HG02623 (cell line): ENCODE measurements at regions not wholly inside any gene's neighbourhood (a gene's known extent, or its start where the extent isn't known, plus 50 kb on each side); places are given as distances from the start of the nearest gene placed in this dataset.
"Not testable (repeated sequence)": the region's sequence is repeated elsewhere in the genome, so short reads cannot be mapped to it uniquely, and the experiment has no call there.

Source experiments
- ATAC-seq: cut with Tn5 transposase; IDR thresholded peaks from one replicate; pipeline ENCODE4 v1.9.1; 2021; ENCODE audit warnings: moderate library complexity; ENCODE audit not compliant: unreplicated experiment

DNA sequence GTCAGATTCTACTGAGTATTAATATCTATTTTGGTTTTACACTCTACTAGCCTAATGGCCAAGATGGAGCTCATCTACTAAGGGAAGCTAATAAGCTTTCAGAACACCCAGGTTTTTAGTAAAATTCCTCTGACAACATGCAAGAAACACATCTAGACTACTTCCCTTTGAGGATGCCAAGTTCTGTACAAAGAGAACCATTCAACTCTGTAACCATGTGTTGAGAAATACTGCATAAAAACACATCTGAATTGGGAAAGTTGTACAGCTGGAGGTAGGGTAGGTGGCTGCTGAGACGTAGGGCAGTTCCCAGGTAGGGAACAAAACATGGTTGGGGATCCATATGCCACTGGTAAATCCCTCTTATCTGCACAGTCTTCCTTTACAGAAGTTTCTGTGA, 66.2 kb downstream of the SC5D start:
- no peak for ATAC-seq

DNA sequence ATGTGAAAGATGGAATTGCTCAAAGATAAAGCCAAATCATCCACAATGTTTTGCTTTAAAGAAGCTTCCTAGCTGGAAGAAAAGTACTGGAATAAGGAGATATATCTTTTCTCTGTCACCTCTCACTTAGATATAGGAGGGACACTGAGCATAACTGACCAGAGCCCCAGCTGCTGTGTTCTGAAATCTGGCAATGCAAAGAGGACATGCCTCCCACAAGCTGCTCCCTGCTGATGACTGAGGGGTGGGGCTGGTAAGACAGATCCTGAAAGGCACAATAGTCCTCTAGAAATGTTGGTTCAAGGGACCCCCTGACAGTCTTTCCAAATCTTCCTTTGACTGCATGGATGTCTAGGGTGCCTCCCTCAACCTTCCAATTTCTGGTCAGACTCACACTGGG, 67.0 kb downstream of the SC5D start:
- no peak for ATAC-seq

DNA sequence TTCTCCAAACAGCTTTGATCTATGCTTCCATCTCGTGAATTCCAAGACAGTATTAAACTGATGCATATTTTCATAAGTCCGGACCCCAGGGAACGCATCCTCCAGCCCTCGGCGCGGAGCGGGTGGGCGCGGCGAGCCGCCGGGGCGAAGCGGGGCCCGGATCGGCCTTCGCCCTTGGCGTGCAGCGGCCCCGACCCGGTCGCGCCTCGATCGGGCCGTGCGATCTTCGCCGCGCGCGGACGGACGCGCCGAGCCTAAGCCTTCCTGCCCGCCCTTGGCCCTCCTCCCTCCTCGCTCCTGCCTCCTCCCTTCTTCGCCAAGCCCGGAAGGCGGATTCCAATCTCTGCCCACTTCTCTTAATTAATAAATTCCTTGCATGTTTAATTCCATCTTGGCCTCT, 70.4 kb downstream of the SC5D start:
- ATAC-seq = not testable (repeated sequence)

DNA sequence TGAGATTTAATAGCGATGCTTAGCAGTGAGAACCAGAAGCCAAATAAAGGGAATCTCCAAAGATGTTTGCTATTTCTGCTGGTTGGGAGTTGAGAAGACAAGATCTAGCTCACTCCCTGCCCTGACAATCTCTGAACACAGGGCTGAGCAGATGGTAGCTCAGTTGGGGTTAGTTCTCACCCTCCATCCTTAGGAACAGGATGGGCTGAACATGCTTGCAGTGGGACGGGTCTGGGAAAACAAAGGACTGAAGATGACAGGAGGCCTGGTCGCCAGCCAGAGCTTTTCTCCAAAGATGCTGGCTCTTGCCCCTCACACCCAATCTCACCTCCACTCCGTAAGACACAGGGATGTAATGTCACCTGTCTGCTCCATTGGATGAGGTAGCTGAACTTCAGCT, 72.7 kb downstream of the SC5D start:
- ATAC-seq = no peak

DNA sequence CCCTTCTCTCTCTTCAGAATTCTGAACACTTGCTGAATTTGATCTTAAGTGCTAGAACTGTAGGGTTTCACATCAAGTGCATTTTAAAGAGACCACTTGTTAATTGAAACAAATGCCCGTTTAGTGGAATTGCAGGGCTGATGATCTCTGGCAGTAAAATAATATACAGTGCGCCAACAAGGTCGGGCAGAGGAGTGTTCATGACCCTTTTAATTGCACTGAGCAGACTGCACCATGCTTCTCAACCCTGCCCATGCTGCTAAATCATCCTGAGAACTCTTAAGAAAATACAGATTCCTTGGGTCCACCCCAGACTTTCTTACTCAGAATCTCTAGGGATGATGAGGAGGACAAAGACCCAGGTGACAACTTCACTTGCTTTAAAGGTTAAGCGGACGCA, 73.5 kb downstream of the SC5D start:
- no peak for ATAC-seq

DNA sequence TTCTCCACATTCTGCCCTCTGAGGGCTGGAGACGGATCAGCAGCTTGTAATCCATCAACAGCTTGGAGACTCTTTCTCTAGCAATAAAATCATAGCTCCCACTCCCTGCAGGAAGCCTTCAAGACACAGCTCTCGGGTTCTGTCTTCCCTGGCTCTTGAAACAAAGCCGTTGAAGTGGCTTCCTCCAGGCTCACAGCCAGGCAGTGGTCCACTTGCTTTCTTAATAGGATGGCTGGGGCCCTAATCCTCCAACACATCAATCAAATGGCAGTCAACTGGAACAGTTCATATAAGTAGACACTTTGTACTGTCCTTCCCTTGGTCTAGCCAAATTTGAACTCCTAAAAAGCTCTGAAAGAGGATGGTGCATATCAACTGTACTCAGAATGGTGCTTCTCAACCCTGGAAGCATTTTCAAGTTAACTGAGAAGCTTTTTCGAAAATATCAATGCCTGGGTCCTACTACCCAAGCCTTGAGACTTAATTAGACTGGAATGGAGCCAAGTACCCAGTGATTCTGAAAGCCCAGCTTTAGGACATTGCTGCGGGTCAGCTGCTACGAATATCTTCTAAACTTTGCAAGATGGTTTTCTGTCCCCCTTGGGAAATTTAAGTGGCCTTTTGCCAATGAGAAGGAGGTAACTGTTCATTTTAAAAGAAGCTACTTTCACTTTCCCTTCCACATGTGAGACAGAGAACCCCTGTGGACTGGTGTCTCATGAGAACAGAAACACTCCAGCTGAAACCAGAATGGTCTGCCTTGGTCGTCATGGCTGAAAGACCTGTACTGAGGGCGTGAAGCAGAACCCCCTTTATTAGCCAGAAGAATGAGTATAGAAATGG, 74.7 kb downstream of the SC5D start:
- peak; percentile 90 for ATAC-seq

DNA sequence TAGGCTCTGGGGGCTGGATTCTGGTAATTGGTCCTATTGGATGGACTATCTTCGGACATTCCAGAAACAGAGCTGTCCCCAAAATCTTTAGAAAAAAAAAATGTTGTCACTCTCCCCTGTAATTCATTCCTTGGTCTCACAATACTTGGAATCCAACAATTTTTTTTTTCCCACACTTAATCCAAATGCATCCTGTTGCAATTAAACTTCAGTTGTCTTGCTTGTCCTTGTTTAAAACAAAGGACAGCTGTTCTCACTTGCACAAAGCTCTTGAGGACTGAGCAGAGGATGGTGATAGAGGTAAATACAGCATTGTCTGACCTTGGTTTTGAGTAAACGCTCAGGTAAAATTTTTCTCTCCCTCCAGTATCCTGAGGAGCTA, 75.3 kb downstream of the SC5D start:
- no peak for ATAC-seq

DNA sequence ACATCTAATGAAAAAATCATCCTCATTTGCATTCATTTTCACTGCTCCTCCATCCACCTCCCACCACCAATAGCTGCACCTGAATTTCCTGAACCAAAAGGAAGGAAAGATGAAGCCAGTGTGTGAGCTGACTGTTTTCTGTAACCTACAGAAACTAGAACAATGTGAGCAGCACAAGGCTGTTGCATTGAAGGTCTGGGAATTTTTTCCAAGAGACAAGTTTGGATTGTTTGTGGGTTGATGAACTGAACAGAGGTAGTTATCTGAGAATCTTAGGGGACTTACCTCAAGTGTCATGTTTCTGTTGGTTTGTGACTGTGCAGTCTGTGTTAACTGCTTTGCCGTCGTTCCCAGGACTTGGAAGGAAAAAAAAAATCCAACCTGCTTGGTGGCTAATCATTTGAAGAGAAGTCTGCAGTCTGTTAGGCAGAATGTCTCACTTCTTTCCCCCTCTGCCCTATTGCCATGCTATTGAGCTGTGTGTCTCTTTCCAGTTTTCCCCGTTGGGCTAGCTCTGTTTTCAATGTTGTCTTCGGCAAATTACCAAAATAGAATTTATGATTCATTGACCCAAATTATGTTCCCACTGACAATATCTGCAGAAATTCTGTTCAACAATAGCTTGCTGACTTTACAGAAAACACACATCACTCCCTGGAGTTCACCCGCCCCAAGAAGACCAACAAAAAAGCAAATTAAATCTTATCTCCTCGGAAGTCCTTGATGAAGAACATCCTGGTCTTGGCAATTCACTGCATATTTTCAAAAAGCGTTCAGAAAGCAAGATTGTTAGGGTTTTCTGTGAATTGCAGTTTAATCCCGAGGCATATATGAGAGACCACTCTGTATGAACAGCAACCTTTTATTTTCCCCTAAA, 76.0 kb downstream of the SC5D start:
- no peak for ATAC-seq

DNA sequence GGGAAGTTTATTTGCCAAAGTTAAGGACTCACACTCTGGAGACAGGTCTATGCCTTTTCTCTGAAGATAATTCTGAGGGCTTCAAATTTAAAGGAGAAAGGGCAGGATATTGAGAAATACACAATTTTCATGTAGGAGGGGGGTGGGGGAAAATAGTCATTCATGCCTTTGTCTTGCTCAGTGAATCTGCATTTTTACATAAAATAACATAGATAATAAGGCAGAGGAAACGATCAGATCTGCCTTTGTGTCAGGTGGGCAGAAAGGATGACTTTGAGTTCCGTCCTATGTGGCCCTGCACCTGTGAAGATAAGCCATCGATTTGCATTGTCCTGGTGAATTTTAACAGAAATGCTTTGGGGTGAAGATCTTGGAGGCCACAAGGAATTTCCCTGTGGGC, 76.8 kb downstream of the SC5D start:
- no peak for ATAC-seq

DNA sequence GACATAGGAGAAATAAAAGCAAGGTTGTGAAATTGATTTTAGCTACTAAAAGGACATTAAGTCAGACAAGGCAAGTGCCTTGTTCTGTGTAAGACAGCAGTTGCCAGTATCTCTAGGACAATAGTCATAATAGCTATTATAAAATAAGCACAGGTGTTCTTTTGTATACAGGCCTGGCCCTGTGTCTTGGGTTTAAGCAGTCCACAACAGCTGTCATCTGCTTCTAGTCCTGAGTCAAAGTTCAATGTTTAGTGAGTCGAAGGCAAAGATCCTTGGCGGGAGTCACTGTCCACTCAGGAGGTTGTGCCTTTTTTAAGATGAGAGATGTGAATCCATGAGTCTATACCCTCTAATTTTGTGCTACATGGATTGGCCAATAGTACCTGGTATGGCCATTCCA, 79.5 kb downstream of the SC5D start:
- ATAC-seq = no peak

DNA sequence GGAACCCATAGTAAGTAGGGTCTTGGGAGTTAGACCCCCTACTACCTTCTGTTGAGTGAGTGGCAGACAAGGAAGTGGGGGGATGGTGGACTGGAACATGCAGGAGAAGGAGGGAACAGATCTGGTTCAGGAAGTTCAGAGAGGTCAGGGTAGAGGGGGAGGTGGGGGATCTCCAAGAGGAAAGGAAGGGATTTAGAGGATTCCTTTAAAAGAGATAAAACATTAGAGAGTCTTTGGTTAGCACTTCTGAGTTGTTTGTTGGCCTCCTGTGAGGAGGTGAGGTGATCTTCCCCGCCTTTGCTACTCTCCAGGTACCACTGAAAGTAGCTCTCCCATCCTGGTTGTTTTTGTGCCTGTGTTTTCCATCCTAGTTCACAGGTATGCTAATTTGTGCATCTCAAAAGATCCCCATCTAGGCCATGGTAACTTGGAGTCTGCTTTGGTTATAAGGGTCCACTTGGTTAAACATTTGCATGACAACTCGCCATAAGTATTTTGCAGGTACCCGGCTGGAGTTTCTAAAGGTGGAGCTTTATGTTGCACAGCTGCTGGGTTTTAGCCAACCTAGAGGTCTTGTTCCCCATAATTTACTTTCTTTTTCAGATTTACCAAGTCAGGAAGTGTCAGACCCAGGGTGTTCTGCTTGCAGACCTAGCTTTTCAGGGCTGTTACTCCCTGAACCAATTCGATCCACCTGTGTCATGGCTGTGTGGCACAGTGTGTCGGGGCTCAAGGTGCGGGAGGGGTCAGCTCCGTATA, 79.3 kb upstream of the SORL1 start:
- peak; percentile 82 for ATAC-seq

DNA sequence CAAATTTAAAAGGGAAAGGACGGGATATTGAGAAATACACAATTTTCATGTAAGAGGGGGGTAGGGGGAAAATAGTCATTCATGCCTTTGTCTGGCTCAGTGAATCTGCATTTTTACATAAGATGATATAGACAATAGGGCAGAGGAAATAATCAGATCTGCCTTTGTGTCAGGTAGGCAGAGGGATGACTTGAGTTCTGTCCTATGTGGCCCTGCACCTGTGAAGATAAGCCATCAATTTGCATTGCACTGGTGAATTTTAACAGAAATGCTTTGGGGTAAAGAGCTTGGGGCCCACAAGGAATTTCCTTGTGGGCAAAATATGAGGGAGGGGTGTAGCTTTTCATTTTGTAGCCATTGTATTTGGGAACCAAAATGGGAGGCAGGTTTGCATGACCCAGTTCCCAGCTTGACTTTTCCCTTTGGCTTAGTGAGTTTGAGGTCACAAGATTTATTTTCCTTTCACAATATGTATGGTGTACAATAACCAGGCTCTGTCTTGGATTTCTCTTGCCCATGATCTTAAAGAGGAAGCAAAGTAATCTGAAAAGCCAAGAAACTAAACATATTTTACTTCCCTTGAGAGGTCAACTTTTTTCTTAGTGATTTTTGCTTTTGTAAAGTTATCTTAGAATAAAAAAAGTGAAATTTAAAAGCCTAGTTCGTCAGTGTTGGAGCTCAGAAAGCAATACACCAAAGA, 77.7 kb upstream of the SORL1 start:
- ATAC-seq = no peak

DNA sequence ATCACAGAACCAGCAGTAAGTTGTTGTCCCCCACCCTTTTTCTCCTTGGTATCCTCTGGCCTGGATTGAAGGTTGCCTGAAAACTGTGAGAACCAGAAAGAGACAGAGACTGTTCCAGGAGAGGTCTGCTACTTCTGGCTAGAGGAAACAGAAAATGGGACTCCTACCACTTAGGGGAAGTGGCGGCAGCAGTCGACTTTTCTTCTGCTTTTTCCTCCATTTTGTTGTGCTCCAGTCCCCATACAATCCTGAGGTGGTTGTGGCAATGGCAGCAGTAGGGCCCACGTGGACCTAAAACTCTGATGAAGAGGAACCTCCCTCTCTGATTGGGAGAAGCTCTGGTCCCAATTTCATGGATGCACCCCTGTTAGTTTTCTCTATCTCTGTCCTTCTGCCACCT, 76.0 kb upstream of the SORL1 start:
- ATAC-seq = no peak

DNA sequence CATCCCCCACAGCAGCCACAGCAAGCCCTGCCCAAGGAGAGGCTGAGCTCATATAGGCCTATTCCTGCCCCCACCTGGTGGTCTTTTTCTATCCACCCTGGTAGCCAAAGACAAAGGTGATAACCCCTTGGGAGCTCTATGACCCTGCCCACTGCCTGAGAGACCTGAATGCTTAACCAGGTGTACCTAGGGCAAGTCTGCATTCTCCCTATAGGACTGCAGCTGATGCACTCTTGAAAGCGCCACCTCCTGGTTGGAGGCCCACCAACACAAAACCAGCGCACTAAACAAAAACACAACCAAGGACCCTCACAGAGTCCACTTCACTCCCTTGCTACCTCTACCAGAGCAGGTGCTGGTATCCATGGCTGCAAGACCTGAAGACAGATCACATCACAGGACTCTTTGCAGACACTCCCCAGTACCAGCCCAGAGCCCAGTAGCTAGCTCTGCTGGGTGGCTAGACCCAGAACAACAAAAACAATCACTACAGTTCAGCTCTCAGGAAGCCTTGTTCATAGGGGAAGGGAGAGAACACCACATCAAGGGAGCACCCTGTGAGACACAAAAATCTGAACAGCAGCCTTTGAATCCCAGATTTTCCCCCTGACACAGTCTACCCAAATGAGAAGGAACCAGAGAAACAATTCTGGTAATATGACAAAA, 72.8 kb upstream of the SORL1 start:
- ATAC-seq = not testable (repeated sequence)

DNA sequence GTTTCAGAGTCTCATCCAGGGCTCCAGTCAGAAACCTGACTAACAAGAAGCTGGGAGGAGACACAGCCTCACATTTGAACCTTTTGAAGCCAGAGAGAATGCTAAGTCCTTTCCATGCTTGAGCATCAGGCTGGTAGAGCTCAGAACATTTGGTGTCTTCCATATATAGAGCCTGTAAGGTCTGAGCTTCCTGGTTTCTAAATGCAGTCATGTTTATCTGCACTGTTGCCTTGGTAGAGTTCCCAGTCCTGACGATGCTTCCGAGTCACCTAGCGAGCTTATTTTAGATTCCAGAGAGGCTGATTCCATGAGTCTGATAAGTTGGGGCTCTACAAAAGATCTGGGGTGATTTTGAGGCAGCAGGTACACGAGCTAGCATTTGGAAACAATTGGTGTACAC, 68.4 kb upstream of the SORL1 start:
- ATAC-seq = no peak

DNA sequence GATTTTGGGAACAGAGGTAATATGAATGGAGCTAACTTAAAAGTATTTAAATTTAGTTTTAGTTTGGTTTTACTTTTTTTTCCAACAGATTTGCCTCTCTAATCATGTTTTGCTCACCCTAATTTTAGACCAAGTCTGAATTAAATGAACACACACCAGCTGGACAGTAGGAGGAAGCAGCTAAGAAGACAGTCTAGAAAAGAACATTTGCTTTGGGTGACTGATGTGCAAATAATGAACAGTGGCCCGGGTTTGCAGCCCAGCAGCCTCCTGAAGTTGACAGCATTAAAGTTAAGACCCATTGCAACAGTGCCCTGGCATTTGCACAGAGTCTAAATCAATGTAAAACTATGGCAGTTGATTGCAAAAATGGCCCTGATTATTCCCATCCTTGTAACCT, 66.4 kb upstream of the SORL1 start:
- no peak for ATAC-seq
